HFF-Myc (cell line): ENCODE measurements at regions not wholly inside any gene's neighbourhood (a gene's known extent, or its start where the extent isn't known, plus 50 kb on each side); places are given as distances from the start of the nearest gene placed in this dataset.

Experiments used
- DNase-seq: peaks from one replicate; pipeline ENCODE4 v3.0.0-alpha.2; 2011; ENCODE audit warnings: low read depth; ENCODE audit errors: extremely low read depth
- H3K4me3 ChIP-seq: replicated peaks from 2 replicates; pipeline ENCODE4 v1.5.1; 2011; ENCODE audit warnings: low read depth, mild to moderate bottlenecking, control low read depth, low read length
- CTCF ChIP-seq: IDR thresholded peaks from 2 replicates; pipeline ENCODE4 v1.5.1; 2012; ENCODE audit warnings: mild to moderate bottlenecking, low read depth, low read length, control low read depth; ENCODE audit errors: missing control alignments

GRCh38 chr2:16587601-16588000 lies 78.0 kb downstream of the CYRIA start:
- no peak overlapping the region for H3K4me3 ChIP-seq
- DNase-seq, result no peak
- no peak for TF ChIP-seq CTCF

GRCh38 chr2:16584824-16585540 lies 80.7 kb downstream of the CYRIA start:
- no peak for TF ChIP-seq CTCF
- no peak overlapping the region for H3K4me3 ChIP-seq
- no peak for DNase-seq

GRCh38 chr2:16584084-16584483 lies 81.5 kb downstream of the CYRIA start:
- no peak for TF ChIP-seq CTCF
- DNase-seq, result no peak
- H3K4me3 ChIP-seq, result no peak overlapping the region

GRCh38 chr2:16581241-16581640 lies 84.4 kb downstream of the CYRIA start:
- H3K4me3 ChIP-seq, result no peak overlapping the region
- TF ChIP-seq CTCF, result no peak
- no peak for DNase-seq

GRCh38 chr2:16578081-16578480 lies 87.6 kb downstream of the CYRIA start:
- no peak overlapping the region for H3K4me3 ChIP-seq
- DNase-seq, result no peak
- TF ChIP-seq CTCF, result no peak

GRCh38 chr2:16570516-16570915 lies 95.1 kb downstream of the CYRIA start:
- no peak for TF ChIP-seq CTCF
- no peak for DNase-seq
- no peak overlapping the region for H3K4me3 ChIP-seq

- DNase-seq, result no peak
- H3K4me3 ChIP-seq, result no peak overlapping the region
Observed at GRCh38 chr2:16568998-16569784, 96.4 kb downstream of the CYRIA start.

More at GRCh38 chr2:16568998-16569784, 96.4 kb downstream of the CYRIA start:
- no peak for TF ChIP-seq CTCF
